ENCODE measurements at regions not wholly inside any gene's neighbourhood (a gene's known extent, or its start where the extent isn't known, plus 50 kb on each side); places are given as distances from the start of the nearest gene placed in this dataset.

- H3K4ac ChIP-seq (ENCODE audit: low read depth, low read length), result no peak overlapping the region
- no peak overlapping the region for H4K8ac ChIP-seq (ENCODE audit: low read depth in 2 of 2, low read length in 2 of 2)
- no peak overlapping the region for H4K5ac ChIP-seq (ENCODE audit: low read depth, low read length)
- DNase-seq, result no peak
- H2BK20ac ChIP-seq (ENCODE audit: low read depth, low read length), result no peak overlapping the region
- intact Hi-C loops (cut with micrococcal nuclease) (no loop called here), dilution Hi-C loops (cut with HindIII; ENCODE audit: low sequenced_read_pairs, unreplicated experiment) (no loop called here), in situ Hi-C loops (cut with MboI; ENCODE audit: low sequenced_read_pairs) (no loop called here)
- no peaks in the 10 kb centered on the region for H3K36me3 ChIP-seq (ENCODE audit: control insufficient read depth, insufficient read depth, low read length)
- no peak overlapping the region for H3K14ac ChIP-seq (replicated peaks; ENCODE audit: low read depth, low read length)
- no peak overlapping the region for H2BK120ac ChIP-seq (ENCODE audit: low read depth, low read length)
- no peak for TF ChIP-seq BHLHE40 (IDR thresholded peaks at IDR 0.05; ENCODE audit: low read depth, low read length)
- no peak for TF ChIP-seq MXI1 (IDR thresholded peaks at IDR 0.05; ENCODE audit: borderline replicate concordance, low read depth, low read length)
- no peak for TF ChIP-seq SMC3 (IDR thresholded peaks at IDR 0.05; ENCODE audit: low read depth, low read length)
- TF ChIP-seq RAD21 (IDR thresholded peaks at IDR 0.05; ENCODE audit: low read length), result no peak
- no peak for TF ChIP-seq MAFK (IDR thresholded peaks at IDR 0.05; ENCODE audit: low read depth, low read length)
- no peak for TF ChIP-seq CTCF (conservative IDR thresholded peaks at IDR 0.05; ENCODE audit: low read depth, low read length)
- TF ChIP-seq FOS (IDR thresholded peaks at IDR 0.05; ENCODE audit: low read depth, low read length), result no peak
- no peak for TF ChIP-seq RCOR1 (IDR thresholded peaks at IDR 0.05; ENCODE audit: insufficient replicate concordance, low read length)
- no peak for TF ChIP-seq POLR2A (IDR thresholded peaks at IDR 0.05; ENCODE audit: low read depth, low read length)
- no peak for TF ChIP-seq NFE2L2 (IDR thresholded peaks at IDR 0.05; ENCODE audit: low read depth, low read length)
- TF ChIP-seq CHD1 (IDR thresholded peaks at IDR 0.05; ENCODE audit: low read depth, low read length), result no peak
- TF ChIP-seq USF2 (IDR thresholded peaks at IDR 0.05; ENCODE audit: low read depth, low read length), result no peak
- no peak for TF ChIP-seq MAZ (IDR thresholded peaks at IDR 0.05; ENCODE audit: borderline replicate concordance, low read depth, low read length)
- TF ChIP-seq CEBPB (IDR thresholded peaks at IDR 0.05; ENCODE audit: low read depth, low read length), result no peak
- no peak for TF ChIP-seq ELK1 (IDR thresholded peaks at IDR 0.05; ENCODE audit: borderline replicate concordance, low read depth, low read length)
- TF ChIP-seq RFX5 (IDR thresholded peaks at IDR 0.05; ENCODE audit: low read depth, low read length), result no peak
- no peak overlapping the region for H2BK15ac ChIP-seq (ENCODE audit: low read depth, low read length)
- ATAC-seq (ENCODE audit: low read depth), result no peak
- H3K9me1 ChIP-seq (ENCODE audit: insufficient read depth, low read length), result no peaks in the 10 kb centered on the region
- no peaks in the 10 kb centered on the region for H3K4me1 ChIP-seq (ENCODE audit: control insufficient read depth, insufficient read depth, low read length)
- no peak overlapping the region for H3K4me3 ChIP-seq (ENCODE audit: insufficient read depth, low read depth, low read length)
- WGBS, 2 experiments (ENCODE audit: extremely low coverage in 2 of 2, insufficient read length in 1 of 2), result no CpG with 5 or more reads among the region's 4 CpGs
- no peak overlapping the region for H3K9ac ChIP-seq (ENCODE audit: low read depth, low read length)
- ChIA-PET POLR2A (ENCODE audit: unreplicated experiment) (no interaction called here), CTCF (no interaction called here)
- H4K20me1 ChIP-seq (ENCODE audit: insufficient read depth, low read length), result no peaks in the 10 kb centered on the region
- H3K27ac ChIP-seq (ENCODE audit: insufficient read depth, low read length), result no peak overlapping the region
- peaks cover 14% of the 10 kb centered on the region for H3K9me3 ChIP-seq (ENCODE audit: control insufficient read depth, insufficient read depth, low read length)
- no peak overlapping the region for H2AK9ac ChIP-seq (replicated peaks; ENCODE audit: low read depth, low read length, poor library complexity)
- no TSS peak for BruUV-seq (replicated peaks)
- no peaks in the 10 kb centered on the region for H3K79me1 ChIP-seq (ENCODE audit: low read depth in 1 of 2, low read length in 2 of 2)
- no peak overlapping the region for H3K18ac ChIP-seq (ENCODE audit: low read depth, low read length)
- H2AFZ ChIP-seq (replicated peaks; ENCODE audit: low read length, poor library complexity), result no peak overlapping the region
- H2BK5ac ChIP-seq (ENCODE audit: low read depth, low read length, poor library complexity, severe bottlenecking), result no peak overlapping the region
- H2AK5ac ChIP-seq (ENCODE audit: low read depth, low read length), result no peak overlapping the region
- H3K4me2 ChIP-seq (ENCODE audit: low read depth, low read length), result no peak overlapping the region
- no peak overlapping the region for H3K23ac ChIP-seq (ENCODE audit: low read depth, low read length)
- H3K56ac ChIP-seq (ENCODE audit: extremely low read depth, insufficient read depth, low read length), result no peak overlapping the region
- no peak overlapping the region for H4K91ac ChIP-seq (ENCODE audit: insufficient read depth, low read depth, low read length)
- no peaks in the 10 kb centered on the region for H3K27me3 ChIP-seq (ENCODE audit: control insufficient read depth, insufficient read depth, low read length)
These were observed 426.3 kb upstream of the PFKP start for GRCh38 chr10:2641028-2641427.
